HG03039 (cell line): ENCODE measurements at regions not wholly inside any gene's neighbourhood (a gene's known extent, or its start where the extent isn't known, plus 50 kb on each side); places are given as distances from the start of the nearest gene placed in this dataset.
"Not testable (repeated sequence)": the region's sequence is repeated elsewhere in the genome, so short reads cannot be mapped to it uniquely, and the experiment has no call there.

Experiments
- ATAC-seq: cut with Tn5 transposase; IDR thresholded peaks from one replicate; pipeline ENCODE4 v1.9.1; 2021; ENCODE audit warnings: mild to moderate bottlenecking, moderate library complexity; ENCODE audit not compliant: unreplicated experiment

DNA sequence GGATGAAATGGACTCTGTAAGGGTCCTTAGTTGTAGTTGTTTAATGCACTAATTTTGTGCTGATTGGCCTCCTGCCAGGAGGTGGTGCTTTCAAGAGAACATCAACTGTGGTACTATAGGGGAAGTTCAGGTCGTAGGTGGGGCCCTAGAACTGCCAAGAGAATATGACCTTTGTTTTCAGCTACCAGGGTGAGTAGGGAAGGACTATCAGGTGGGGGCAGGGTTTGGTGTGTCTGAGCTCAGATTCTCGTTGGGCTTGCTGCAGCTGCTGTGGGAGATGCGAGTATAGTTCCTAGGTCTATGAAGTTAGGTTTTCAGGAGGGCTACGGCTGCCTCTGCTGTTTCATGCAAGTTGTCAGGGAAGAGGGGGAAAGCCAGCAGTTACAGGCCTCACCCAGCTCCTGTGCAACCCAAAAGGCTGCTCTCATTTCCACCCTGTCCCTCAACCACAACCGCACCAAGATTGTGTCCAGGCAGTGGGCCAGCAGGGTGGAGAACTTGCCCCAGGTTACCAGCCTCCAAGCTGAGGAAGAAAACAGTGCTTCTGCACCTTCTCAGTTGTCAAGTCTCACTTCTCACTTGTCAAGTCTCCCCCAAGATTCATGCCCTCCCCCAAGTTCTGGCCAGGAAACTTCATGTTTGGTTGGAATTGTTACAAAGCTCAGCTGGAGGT, 626.5 kb upstream of the MAP3K7 start:
- no peak for ATAC-seq

DNA sequence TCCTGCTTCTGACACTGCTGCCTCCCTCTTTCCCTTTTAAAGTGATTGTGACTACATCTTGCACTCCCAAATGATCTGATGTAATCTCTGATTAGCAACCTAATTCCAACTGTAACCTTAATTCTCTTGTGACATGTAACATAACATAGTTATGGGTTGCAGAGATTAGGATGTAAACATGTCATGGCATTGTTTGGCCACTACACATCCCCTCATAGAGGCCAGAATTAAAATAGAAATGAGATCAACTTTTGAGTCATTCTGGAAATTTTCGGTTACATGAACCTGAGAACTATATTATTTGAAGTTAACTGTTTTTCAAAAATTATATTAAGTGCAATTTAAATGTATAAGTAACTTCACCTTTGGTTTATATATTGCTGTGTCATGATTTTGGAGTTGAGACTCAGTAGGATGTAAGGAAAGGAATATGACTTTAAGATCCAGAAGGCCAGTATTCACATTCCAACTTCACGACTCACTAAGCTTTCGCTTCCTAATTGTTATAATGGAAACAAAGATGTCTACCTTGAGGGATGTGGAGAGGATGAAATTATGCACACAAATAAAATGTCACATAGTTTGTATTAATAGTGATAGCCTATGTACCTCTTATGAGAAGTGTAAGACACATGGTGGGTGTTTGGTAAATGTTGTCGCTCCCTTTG, 611.9 kb upstream of the MAP3K7 start:
- ATAC-seq, result no peak

DNA sequence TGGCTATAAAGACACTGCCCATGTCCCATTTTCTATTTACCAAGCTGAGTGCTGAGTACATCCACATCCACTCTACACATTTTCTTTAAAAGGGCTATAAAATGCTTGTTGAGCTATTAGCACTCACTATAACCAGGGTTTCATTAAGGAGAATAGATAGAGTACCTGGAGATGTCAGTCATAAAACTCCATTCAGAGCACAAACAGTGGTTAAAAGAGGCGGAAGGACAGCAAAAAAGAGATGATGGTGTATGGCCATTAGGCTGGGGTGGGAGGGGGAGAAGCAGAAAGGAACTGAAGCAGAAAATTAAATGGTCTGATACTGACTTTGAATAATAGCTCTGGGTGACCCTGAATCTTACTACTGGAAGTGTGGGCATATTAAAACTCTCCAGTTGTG, 609.9 kb upstream of the MAP3K7 start:
- ATAC-seq, result no peak

DNA sequence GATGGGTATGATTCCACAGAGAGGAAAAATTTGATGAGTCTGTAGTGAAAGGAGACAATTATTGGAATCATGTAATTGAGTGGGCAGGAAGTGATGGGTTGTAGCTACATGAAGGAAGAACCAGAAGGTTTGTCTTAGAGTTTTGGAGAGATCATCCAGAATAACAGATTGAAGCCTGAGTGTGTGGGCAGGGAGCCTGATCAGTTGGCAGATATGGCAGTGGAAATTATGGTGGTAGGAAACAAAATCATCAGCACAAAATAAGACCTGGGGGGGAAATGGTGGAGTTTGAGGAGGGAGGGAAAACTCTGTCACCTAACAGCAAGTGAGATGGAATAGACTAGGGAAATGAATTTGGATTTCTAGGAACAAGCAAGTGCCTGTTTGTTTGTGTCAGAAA, 606.6 kb upstream of the MAP3K7 start:
- ATAC-seq, result no peak

DNA sequence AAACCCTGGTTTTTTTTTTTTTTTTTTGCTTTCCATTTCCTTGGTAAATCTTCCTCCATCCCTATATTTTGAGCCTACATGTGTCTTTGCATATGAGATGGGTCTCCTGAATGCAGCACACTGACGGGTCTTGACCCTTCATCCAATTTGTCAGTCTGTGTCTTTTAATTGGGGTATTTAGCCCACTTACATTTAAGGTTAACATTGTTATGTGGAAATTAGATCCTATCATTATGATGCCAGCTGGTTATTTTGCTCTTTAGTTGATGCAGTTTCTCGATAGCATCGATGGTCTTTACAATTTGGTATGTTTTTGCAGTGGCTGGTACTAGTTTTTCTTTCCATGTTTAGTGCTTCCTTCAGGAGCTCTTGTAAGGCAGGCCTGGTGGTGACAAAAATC, 603.2 kb upstream of the MAP3K7 start:
- not testable (repeated sequence) for ATAC-seq

DNA sequence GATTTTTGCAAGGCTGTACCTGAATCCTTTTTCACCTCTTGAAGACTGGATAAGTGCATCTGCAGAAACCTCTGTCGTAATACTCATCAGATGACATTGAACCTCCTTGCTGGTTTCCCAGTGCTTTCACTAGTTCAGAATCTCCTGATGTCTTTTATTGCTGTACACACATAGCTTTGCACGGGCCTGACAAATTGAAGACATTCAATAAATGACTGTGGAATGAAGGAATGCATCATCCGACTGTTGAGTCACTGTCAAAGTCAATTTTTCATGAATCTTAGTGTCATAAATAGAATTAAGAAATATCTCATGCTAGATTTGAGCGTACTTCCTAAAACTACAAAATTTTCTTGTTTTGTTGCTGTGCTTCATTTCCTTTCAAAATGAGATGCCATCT, 598.2 kb upstream of the MAP3K7 start:
- no peak for ATAC-seq

DNA sequence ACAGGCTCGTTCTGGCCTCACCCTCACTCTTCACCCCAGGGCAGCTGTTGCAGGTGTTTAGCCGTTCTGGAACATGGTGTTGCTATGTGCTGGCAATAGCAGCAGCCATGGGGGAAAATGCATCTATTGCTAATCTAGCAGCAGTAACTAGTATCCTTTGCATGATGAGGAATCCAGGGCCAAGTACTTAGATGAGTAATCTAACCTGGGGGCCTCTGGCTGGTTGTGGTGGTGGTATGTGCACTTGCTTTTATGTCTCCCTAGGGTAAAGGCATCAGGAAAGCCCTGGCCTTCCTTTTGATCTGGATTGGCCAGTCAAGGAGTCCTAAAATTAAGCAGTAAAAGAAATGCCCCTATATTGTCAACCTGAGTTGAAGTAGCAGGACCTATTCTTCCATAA, 594.5 kb upstream of the MAP3K7 start:
- ATAC-seq, result no peak

DNA sequence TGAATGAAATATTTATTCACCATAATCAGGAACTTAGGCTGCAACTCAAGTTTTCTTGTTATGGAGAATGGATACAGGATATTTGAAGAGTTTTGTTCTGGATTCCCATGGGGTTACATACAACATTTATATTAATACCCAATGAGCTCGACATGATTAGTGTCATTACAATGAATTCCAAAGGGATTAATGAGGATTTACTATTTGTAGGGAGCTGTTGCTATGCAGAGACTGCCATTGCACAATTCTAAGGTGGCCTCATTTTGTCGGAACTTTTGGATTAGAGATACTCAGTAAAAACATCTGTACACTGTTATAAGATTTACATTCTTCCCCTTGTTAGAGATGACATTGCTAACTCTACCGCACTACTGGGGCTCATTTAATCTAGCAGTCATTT, 586.8 kb upstream of the MAP3K7 start:
- ATAC-seq, result no peak

DNA sequence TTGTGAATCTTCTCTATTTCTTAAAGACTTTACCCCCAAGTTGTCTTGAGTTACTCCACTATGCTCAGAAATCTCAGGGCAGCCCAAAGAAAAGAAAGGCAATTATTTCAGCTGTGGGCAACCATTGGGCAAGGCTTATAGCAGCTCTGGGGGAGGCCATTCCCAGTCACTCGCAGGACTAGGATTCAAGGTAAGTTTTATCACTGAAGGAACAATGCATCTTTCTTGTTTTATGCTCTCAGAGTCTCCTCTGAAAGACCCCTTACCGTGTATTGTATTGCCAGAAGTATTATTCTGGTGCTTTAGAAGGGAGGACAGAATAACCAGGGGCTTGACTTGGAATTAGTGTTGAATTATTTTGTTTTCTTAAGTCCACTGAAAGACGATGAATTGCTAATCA, 586.3 kb upstream of the MAP3K7 start:
- no peak for ATAC-seq

DNA sequence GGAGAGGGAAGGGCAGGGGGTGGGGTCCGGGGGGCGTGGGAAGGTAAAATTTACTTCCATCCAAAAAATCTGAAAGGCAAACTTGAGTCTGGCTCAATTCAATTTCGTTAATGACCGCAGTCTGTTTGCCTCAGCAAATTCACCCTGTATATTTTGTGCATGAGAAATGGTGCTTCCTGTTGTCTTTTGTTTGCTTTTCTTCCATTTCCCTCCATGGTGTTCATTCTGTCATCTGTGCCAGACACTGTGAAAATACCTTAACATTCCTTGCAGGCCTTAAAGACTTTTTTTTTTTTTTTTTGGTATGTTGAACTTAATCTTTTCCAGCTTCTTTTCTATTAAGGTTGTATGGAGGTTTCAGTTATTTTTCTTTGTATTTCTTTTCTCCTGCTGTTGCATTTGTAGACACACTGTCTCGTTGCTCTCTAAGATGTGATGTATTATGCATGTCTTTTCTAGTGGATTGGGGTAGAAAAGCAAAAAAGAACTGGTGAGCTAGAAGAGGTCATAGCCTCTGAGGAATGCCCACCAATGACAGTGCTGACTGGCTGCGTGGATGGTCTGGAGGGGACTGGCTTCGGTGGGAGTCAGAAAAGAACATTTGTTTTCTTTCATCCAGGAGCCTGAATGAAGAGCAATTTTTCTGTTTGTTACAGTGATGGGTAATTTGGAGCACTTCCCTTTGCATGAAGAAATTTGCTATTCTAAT, 585.0 kb upstream of the MAP3K7 start:
- no peak for ATAC-seq

DNA sequence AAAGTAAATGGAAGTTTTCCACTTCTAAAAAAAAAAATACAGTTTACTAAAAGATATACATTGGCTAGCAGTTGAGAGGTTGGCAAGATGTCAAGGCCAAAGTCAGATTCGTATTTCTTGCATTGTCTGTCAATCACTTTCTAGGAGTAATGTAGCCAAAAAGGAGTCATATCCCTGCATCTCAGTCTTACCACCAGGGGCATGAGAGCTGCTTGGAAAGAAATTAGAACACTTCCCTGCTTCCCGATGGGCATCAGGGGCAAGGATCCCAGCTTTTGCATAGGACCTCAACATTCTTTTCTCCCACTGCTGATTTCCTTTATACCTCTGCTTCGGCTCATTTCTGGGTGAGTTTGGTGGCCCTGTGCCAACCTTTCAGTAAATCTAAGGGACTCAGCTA, 581.0 kb upstream of the MAP3K7 start:
- no peak for ATAC-seq

DNA sequence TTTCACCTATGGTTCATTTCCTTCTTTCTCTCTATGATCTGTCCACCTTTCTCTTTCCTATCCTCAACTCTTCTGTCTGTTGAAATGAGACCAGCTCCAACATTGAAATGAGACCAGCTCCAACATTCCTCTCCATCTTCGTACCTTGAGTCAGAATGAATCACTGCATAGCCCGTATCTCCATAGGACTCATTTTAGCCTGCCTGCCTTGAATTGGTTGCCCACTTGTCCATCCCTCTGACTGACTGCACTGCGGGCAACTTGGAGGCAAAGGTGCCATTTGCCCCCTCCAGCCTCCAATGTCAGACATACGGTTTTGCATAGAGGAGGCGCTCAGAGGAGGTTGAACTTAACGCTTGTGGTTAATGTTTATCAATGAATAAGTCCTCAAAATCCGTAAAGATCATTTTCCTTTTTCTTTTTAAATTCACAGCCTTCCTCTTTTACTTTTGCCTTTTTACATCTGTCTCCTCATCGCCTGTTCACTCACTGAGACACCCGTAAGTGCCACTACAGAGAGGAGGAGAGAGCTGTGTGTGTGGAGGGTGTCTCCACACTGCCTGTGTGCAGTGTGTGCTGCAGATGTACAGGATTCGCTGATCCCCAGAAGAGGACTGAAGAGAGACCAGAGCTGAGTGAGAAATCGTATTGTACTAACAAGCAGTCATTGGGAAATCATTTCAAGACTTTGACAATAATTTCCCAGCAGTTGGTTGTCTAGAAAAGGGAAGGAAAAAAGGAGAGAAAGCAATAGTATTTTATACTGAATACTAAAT, 579.6 kb upstream of the MAP3K7 start:
- ATAC-seq, result no peak

DNA sequence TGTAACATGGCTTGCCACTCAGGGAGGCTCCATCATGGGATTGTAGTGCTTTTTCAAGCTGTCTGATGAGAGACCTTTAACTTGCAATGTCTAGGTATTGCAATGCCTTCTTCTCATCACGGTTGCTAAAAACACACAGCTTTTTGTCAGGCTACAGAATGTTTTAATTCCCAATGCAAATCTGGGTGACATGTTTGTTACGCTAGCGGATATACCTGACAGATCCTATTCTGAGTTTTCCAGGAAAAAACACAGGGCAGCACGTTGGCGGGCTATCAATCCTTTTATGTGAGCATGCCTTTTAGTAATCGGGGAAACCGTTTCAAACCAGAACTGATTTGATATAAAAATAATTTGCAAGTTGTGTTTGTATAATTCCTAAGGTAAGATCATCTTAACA, 577.2 kb upstream of the MAP3K7 start:
- ATAC-seq, result no peak

DNA sequence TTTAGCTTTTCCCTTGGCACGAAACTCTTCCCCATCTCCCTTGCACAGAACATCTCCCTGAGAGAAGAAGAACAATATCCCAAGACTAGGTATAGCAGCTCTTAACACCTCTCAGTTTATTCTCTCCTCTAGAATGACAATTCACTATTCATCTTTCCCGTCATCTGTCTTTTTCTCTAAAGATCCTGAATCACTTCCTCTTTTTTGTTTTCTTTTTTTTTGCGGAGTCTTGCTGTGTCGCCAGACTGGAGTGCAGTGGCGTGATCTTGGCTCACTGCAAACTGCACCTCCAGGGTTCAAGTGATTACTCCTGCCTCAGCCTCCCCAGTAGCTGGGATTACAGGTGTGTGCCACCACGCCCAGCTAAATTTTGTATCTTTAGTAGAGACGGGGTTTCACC, 574.4 kb upstream of the MAP3K7 start:
- ATAC-seq, result no peak

DNA sequence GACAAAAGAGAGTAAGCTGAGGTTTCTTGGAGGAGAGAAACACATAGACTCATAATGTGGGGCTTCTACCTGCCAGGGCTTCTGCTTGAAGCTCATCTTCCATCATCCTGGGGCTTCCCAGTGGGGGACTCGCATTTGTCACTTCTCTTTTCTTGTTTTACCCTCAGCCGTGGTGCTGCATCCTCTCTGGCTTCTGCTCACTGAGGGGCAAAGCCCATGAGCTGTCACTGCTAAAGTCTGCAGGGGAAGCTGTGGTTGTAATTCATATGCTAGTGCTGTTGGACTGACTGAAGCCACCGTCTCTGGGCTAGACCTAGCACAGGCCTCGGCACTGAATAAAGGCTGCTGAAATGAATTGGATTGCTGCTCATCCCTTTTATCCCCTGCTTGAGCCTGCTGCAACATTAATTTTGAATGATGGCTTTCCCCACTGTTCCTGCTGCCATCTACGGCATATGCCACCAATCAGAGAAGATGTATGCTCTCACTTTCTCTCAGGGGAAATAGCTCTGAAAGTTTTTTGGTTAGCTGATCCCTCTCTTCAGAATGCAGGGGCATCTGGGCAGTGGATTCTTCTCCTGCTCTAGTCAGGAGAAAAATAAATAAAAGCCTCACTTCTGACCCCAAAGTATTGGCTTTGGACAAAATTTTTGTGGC, 568.4 kb upstream of the MAP3K7 start:
- ATAC-seq, result no peak

DNA sequence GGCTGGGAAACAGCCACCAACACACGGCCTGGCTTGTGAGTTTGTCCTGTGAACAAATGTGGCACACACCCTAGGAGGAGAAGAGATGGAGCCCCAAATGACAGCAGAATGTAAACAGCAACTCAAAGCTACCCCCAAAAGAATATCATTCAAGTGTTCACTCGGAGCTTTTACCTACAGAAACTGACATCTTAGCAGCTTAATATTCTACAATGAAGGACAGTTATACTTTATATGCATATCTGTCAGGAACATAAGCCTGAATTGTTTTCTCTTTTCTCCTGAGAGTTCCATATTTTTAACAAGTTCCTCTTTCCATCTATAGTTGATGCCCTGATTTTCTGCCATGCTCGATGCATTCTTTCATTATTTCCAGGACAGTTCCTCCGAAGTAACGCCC, 566.0 kb upstream of the MAP3K7 start:
- ATAC-seq, result no peak

DNA sequence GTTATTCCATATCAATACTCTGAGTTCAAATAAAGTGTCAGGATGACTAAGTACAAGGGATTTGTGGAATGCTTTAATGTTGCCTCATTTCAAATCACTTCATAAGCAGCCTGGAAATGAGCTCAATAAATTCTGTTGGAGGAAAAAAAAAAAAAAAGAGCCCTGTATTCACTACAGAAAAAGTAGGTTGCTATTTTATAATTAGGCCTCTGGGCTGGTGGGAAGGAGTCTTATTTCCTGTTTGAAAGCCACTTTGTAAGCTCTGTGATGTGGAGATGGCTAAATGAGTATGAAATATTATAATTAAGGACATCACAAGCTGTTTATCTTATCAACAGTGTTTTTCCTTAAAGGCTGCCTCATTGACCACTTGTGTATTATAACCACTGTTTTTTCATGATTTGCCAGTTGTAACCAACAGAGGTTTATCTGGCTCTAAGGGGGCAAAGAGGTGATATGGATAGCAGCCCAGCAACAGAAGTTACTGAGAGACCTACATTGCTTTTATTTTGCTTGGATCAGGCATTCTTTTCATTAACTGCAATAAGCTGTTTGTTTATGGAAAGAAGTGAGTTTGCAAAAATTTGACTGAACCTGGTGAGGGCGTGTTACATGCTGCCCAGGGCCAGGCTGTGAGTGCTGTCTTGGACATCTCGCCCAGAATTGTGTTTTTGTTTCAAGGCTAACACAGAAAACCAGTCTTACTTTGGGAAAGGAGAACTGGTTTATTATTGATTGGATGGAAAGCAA, 563.3 kb upstream of the MAP3K7 start:
- ATAC-seq, result no peak

DNA sequence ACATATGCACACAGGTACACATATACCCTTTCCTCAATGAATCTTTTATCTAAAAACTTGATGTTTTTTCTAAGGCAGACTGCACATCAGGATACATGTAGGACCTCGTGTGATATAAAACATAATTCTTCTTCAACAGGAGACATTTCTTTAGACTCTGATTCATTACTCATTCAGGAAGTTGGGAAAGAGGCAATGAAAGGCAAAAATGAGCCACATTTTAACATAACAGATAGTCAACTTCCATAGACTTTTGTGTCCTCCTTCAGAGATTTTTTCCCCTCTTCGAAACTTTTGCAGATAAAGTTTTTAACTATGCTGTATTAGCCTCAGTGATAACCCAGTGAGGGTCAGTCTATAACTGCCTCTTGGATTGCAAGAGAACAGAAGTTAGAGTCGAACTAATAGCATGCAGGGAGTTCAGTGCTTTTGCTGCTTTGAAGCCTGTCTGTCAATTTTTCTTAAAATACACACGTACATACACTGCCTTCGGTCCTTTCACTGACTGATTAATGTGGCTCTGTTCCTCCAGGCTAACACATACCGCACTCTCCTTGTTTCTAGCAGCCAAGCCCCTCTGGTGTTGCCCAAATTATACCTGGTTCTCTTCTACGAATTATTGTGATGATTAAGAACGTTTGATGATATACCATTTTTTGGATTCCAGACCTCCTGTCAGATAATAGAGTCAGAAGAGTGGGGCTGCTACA, 562.5 kb upstream of the MAP3K7 start:
- ATAC-seq, result no peak

DNA sequence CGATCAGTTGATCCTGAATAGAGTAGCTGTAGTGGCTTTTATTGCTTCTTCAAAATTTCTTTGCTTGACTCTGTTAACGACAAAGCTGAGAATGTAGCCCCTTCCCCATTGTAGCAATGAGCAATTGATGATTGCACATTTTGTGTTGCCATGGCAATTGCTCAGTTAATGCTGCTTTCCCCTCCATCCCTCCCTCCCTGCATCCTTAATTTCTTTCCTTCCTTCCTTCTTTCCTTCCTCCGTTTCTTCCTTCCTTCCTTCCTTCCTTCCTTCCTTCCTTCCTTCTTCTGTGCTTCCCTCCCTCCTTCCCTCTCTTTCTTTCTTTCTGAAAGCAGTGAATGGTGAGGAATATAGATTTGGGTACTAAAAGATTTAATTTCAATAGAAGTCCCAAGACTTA, 557.3 kb upstream of the MAP3K7 start:
- ATAC-seq, result no peak

DNA sequence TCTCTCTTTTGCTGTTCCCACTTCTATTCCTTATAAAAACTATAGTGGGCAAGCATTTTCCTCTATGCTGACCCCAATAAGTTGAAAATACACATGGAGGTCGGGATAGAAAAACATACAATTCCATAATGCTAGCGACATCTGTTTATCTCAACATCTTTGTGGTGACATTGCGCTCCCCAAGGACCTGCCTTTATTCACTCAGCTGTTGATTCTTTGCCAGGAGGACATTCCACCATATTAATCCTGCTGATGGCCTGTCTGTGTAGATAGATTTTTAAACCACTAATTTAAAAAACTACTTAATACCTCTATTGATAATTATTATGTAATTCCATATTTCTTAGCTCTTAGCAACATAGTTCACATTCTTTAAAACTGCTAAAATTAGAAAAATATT, 555.3 kb upstream of the MAP3K7 start:
- no peak for ATAC-seq
